DMS114 treated with DMSO at 0.1 percent for 48 hours (cell line): ENCODE measurements at regions not wholly inside any gene's neighbourhood (a gene's known extent, or its start where the extent isn't known, plus 50 kb on each side); places are given as distances from the start of the nearest gene placed in this dataset.
"Not testable (repeated sequence)": the region's sequence is repeated elsewhere in the genome, so short reads cannot be mapped to it uniquely, and the experiment has no call there.

Source experiments
- DNase-seq: peaks from one replicate; lab custom pipeline; 2025; ENCODE audit not compliant: unreplicated experiment; lab: John Stamatoyannopoulos, UW

- no peak for DNase-seq
Observed at GRCh38 chr4:188432328-188432727, 293.1 kb downstream of the TRIML1 start.

GRCh38 chr4:188433741-188434315 lies 294.6 kb downstream of the TRIML1 start:
- DNase-seq: no peak

GRCh38 chr4:188434643-188435042 lies 295.4 kb downstream of the TRIML1 start:
- DNase-seq: no peak

GRCh38 chr4:188435381-188435780 lies 296.1 kb downstream of the TRIML1 start:
- no peak for DNase-seq

GRCh38 chr4:188437535-188437934 lies 298.3 kb downstream of the TRIML1 start:
- DNase-seq: no peak

- DNase-seq: not testable (repeated sequence)
Observed at GRCh38 chr4:188438391-188438824, 299.2 kb downstream of the TRIML1 start.

GRCh38 chr4:188439641-188440311 lies 300.5 kb downstream of the TRIML1 start:
- DNase-seq: no peak

- no peak for DNase-seq
Observed at GRCh38 chr4:188444500-188444899, 305.3 kb downstream of the TRIML1 start.

GRCh38 chr4:188448996-188449395 lies 309.8 kb downstream of the TRIML1 start:
- DNase-seq: not testable (repeated sequence)

- DNase-seq: no peak
Observed at GRCh38 chr4:188450571-188450970, 311.3 kb downstream of the TRIML1 start.

GRCh38 chr4:188452097-188452496 lies 312.9 kb downstream of the TRIML1 start:
- no peak for DNase-seq

- no peak for DNase-seq
Observed at GRCh38 chr4:188454575-188454974, 315.3 kb downstream of the TRIML1 start.

- no peak for DNase-seq
Observed at GRCh38 chr4:188455062-188455752, 316.0 kb downstream of the TRIML1 start.

GRCh38 chr4:188459381-188459780 lies 320.1 kb downstream of the TRIML1 start:
- no peak for DNase-seq

- DNase-seq: no peak
Observed at GRCh38 chr4:188463909-188464308, 324.7 kb downstream of the TRIML1 start.

GRCh38 chr4:188466001-188466400 lies 326.8 kb downstream of the TRIML1 start:
- DNase-seq: no peak

GRCh38 chr4:188484256-188484655 lies 345.0 kb downstream of the TRIML1 start:
- no peak for DNase-seq

GRCh38 chr4:188485906-188486305 lies 346.7 kb downstream of the TRIML1 start:
- DNase-seq: no peak

- DNase-seq: no peak
Observed at GRCh38 chr4:188492886-188493285, 353.6 kb downstream of the TRIML1 start.

- DNase-seq: no peak
Observed at GRCh38 chr4:188495169-188495568, 355.9 kb downstream of the TRIML1 start.

- no peak for DNase-seq
Observed at GRCh38 chr4:188511431-188511830, 372.2 kb downstream of the TRIML1 start.

GRCh38 chr4:188532751-188533150 lies 393.5 kb downstream of the TRIML1 start:
- DNase-seq: no peak
